ENCODE measurements at regions not wholly inside any gene's neighbourhood (a gene's known extent, or its start where the extent isn't known, plus 50 kb on each side); places are given as distances from the start of the nearest gene placed in this dataset.

- DNase-seq (ENCODE audit: low spot score), result no peak
Observed at GRCh38 chr12:46910830-46911229, 85.0 kb upstream of the SLC38A4 start.

- DNase-seq (ENCODE audit: low spot score), result no peak
Observed at GRCh38 chr12:46914336-46914735, 88.5 kb upstream of the SLC38A4 start.

- DNase-seq (ENCODE audit: low spot score), result no peak
Observed at GRCh38 chr12:46915082-46915481, 89.3 kb upstream of the SLC38A4 start.

GRCh38 chr12:46915836-46916235 is 90.0 kb upstream of the SLC38A4 start:
- no peak for DNase-seq (ENCODE audit: low spot score)

GRCh38 chr12:46916796-46917419 is 91.1 kb upstream of the SLC38A4 start:
- no peak for DNase-seq (ENCODE audit: low spot score)

- no peak for DNase-seq (ENCODE audit: low spot score)
Observed at GRCh38 chr12:46917821-46918220, 92.0 kb upstream of the SLC38A4 start.

- DNase-seq (ENCODE audit: low spot score), result no peak
Observed at GRCh38 chr12:46918631-46919030, 92.8 kb upstream of the SLC38A4 start.

GRCh38 chr12:46919666-46920400 is 94.0 kb upstream of the SLC38A4 start:
- DNase-seq (ENCODE audit: low spot score), result no peak

- no peak for DNase-seq (ENCODE audit: low spot score)
Observed at GRCh38 chr12:46920499-46920898, 94.7 kb upstream of the SLC38A4 start.

- no peak for DNase-seq (ENCODE audit: low spot score)
Observed at GRCh38 chr12:46921048-46921763, 95.4 kb upstream of the SLC38A4 start.

GRCh38 chr12:46921764-46922133 is 96.0 kb upstream of the SLC38A4 start:
- DNase-seq (ENCODE audit: low spot score), result no peak

- no peak for DNase-seq (ENCODE audit: low spot score)
Observed at GRCh38 chr12:46926526-46926925, 100.7 kb upstream of the SLC38A4 start.

GRCh38 chr12:46930101-46930500 is 104.3 kb upstream of the SLC38A4 start:
- no peak for DNase-seq (ENCODE audit: low spot score)

- DNase-seq (ENCODE audit: low spot score), result peak; percentile 38
Observed at GRCh38 chr12:46933947-46934346, 108.2 kb upstream of the SLC38A4 start.

- DNase-seq (ENCODE audit: low spot score), result no peak
Observed at GRCh38 chr12:46934374-46935111, 108.7 kb upstream of the SLC38A4 start.

GRCh38 chr12:46935271-46935847 is 109.6 kb upstream of the SLC38A4 start:
- no peak for DNase-seq (ENCODE audit: low spot score)

- no peak for DNase-seq (ENCODE audit: low spot score)
Observed at GRCh38 chr12:46936042-46936441, 110.2 kb upstream of the SLC38A4 start.

GRCh38 chr12:46938071-46938678 is 112.4 kb upstream of the SLC38A4 start:
- DNase-seq (ENCODE audit: low spot score), result no peak

GRCh38 chr12:46941981-46942380 is 116.2 kb upstream of the SLC38A4 start:
- no peak for DNase-seq (ENCODE audit: low spot score)

- no peak for DNase-seq (ENCODE audit: low spot score)
Observed at GRCh38 chr12:46942579-46942978, 116.8 kb upstream of the SLC38A4 start.

- no peak for DNase-seq (ENCODE audit: low spot score)
Observed at GRCh38 chr12:46944088-46944487, 118.3 kb upstream of the SLC38A4 start.

GRCh38 chr12:46944771-46945170 is 119.0 kb upstream of the SLC38A4 start:
- no peak for DNase-seq (ENCODE audit: low spot score)

Data from iPS-NIHi11 (cell line).